Neural progenitor cell (in vitro differentiated cells): ENCODE measurements at regions not wholly inside any gene's neighbourhood (a gene's known extent, or its start where the extent isn't known, plus 50 kb on each side); places are given as distances from the start of the nearest gene placed in this dataset.

Experiments used
- DNase-seq: peaks from one replicate; pipeline ENCODE4 v3.0.0-alpha.2; 2016; ENCODE audit warnings: low spot score
- H2AFZ ChIP-seq: fragments of 200-600 bp; sonication (generic); replicated peaks from 2 replicates; pipeline ENCODE4 v1.6.1; 2016; ENCODE audit warnings: antibody characterized with exemption
- H3F3A ChIP-seq: fragments of 200-600 bp; sonication (generic); 2 replicates; pipeline ENCODE4 v1.6.1; 2016; ENCODE audit warnings: antibody characterized with exemption, low read depth
- H3K27ac ChIP-seq: fragments of 200-600 bp; sonication (generic); 2 replicates; pipeline ENCODE4 v1.5.1; 2016; ENCODE audit warnings: mild to moderate bottlenecking
- H3K27me3 ChIP-seq: fragments of 200-600 bp; sonication (generic); 2 replicates; pipeline ENCODE4 v1.6.1; 2016; ENCODE audit warnings: mild to moderate bottlenecking, moderate library complexity
- H3K36me3 ChIP-seq: fragments of 200-600 bp; sonication (generic); 2 replicates; pipeline ENCODE4 v1.5.1; 2016
- H3K4me1 ChIP-seq: fragments of 200-600 bp; sonication (generic); 2 replicates; pipeline ENCODE4 v1.6.1; 2016; ENCODE audit warnings: mixed run types
- H3K4me2 ChIP-seq: fragments of 200-600 bp; sonication (generic); 2 replicates; pipeline ENCODE4 v1.6.1; 2016
- H3K4me3 ChIP-seq: fragments of 200-600 bp; sonication (generic); 2 replicates; pipeline ENCODE4 v1.5.1; 2016
- H3K79me2 ChIP-seq: fragments of 200-600 bp; sonication (generic); 2 replicates; pipeline ENCODE4 v1.6.1; 2016; ENCODE audit warnings: low read depth
- H3K9ac ChIP-seq: fragments of 200-600 bp; sonication (generic); 2 replicates; pipeline ENCODE4 v1.6.1; 2016
- H3K9me3 ChIP-seq: fragments of 200-600 bp; sonication (generic); 2 replicates; pipeline ENCODE4 v1.5.1; 2016; ENCODE audit warnings: low read depth
- H4K20me1 ChIP-seq: fragments of 200-600 bp; sonication (generic); 2 replicates; pipeline ENCODE4 v1.6.1; 2016; ENCODE audit warnings: low read depth
- H3K27ac Mint-ChIP-seq: 3 replicates; pipeline ENCODE4 v1.8.0; 2021; ENCODE audit warnings: mixed read lengths
- H3K27me3 Mint-ChIP-seq: 2 replicates; pipeline ENCODE4 v1.8.0; 2022; ENCODE audit warnings: low read depth, mild to moderate bottlenecking, inconsistent platforms, moderate library complexity, mixed read lengths; ENCODE audit not compliant: insufficient read depth
- H3K36me3 Mint-ChIP-seq: 3 replicates; pipeline ENCODE4 v1.8.0; 2021; ENCODE audit warnings: mixed read lengths
- H3K4me1 Mint-ChIP-seq: 3 replicates; pipeline ENCODE4 v1.8.0; 2021; ENCODE audit warnings: mixed read lengths
- H3K4me3 Mint-ChIP-seq: 3 replicates; pipeline ENCODE4 v1.8.0; 2021; ENCODE audit warnings: mild to moderate bottlenecking, moderate library complexity, mixed read lengths
- H3K9me3 Mint-ChIP-seq: 3 replicates; pipeline ENCODE4 v1.8.0; 2020; ENCODE audit warnings: mixed read lengths
- CTCF ChIP-seq: fragments of 200-600 bp; sonication (generic); IDR thresholded peaks from 2 replicates; pipeline ENCODE4 v1.5.1; 2017; ENCODE audit warnings: antibody characterized with exemption, mild to moderate bottlenecking
- EZH2 ChIP-seq: fragments of 200-600 bp; sonication (generic); IDR thresholded peaks from 2 replicates; pipeline ENCODE4 v1.6.1; 2017; ENCODE audit warnings: antibody characterized with exemption, mild to moderate bottlenecking, moderate library complexity
- EZH2phosphoT487 ChIP-seq: fragments of 200-600 bp; sonication (generic); IDR thresholded peaks from 2 replicates; pipeline ENCODE4 v1.6.1; 2017; ENCODE audit warnings: antibody characterized with exemption

- Histone ChIP-seq H3K4me1 (peaks cover 9% of the 10 kb centered on the region), H3K4me3 (no peak overlapping the region), H2AFZ (no peak overlapping the region), H3K9me3 (no peaks in the 10 kb centered on the region), H3K27ac (no peak overlapping the region), H3K36me3 (no peaks in the 10 kb centered on the region), H3K9ac (no peak overlapping the region), H3K79me2 (no peaks in the 10 kb centered on the region), H3F3A (no peaks in the 10 kb centered on the region), H3K4me2 (no peak overlapping the region), H3K27me3 (peaks cover 3% of the 10 kb centered on the region), H4K20me1 (no peaks in the 10 kb centered on the region)
- DNase-seq = no peak
- Mint-ChIP-seq H3K4me3 (no peak overlapping the region), H3K4me1 (peaks cover 10% of the 10 kb centered on the region), H3K27ac (peak overlapping the region; percentile 43), H3K27me3 (peaks cover 9% of the 10 kb centered on the region), H3K9me3 (peaks cover 5% of the 10 kb centered on the region), H3K36me3 (no peaks in the 10 kb centered on the region)
- no peak for TF ChIP-seq CTCF
Observed at GRCh38 chr13:112261924-112262323, 114.2 kb upstream of the SPACA7 start.

- peaks cover 10% of the 10 kb centered on the region for H3K4me1 ChIP-seq
- Mint-ChIP-seq H3K27ac (no peak overlapping the region), H3K27me3 (peaks cover 7% of the 10 kb centered on the region), H3K9me3 (peaks cover 3% of the 10 kb centered on the region), H3K36me3 (no peaks in the 10 kb centered on the region), H3K4me3 (no peak overlapping the region), H3K4me1 (peaks cover 10% of the 10 kb centered on the region)
- H3K36me3 ChIP-seq = no peaks in the 10 kb centered on the region
- H4K20me1 ChIP-seq = no peaks in the 10 kb centered on the region
- no peak overlapping the region for H2AFZ ChIP-seq
- peaks cover 11% of the 10 kb centered on the region for H3K27me3 ChIP-seq
- DNase-seq = no peak
- no peak overlapping the region for H3K27ac ChIP-seq
- no peak overlapping the region for H3K4me2 ChIP-seq
- H3K79me2 ChIP-seq = no peaks in the 10 kb centered on the region
- no peaks in the 10 kb centered on the region for H3F3A ChIP-seq
- H3K4me3 ChIP-seq = no peak overlapping the region
- TF ChIP-seq EZH2 (no peak), EZH2phosphoT487 (no peak), CTCF (no peak)
- no peaks in the 10 kb centered on the region for H3K9me3 ChIP-seq
- no peak overlapping the region for H3K9ac ChIP-seq
Observed at GRCh38 chr13:112263152-112263551, 113.0 kb upstream of the SPACA7 start.

GRCh38 chr13:112267660-112268059 lies 108.5 kb upstream of the SPACA7 start:
- H2AFZ ChIP-seq = no peak overlapping the region
- no peaks in the 10 kb centered on the region for H3K36me3 Mint-ChIP-seq
- TF ChIP-seq CTCF (no peak), EZH2 (no peak), EZH2phosphoT487 (no peak)
- DNase-seq = no peak
- H3K9ac ChIP-seq = no peak overlapping the region
- H3K27me3 ChIP-seq = peaks cover 23% of the 10 kb centered on the region
- no peaks in the 10 kb centered on the region for H3F3A ChIP-seq
- H3K27me3 Mint-ChIP-seq = peaks cover 7% of the 10 kb centered on the region
- H3K4me1 ChIP-seq = peaks cover 10% of the 10 kb centered on the region
- no peaks in the 10 kb centered on the region for H3K79me2 ChIP-seq
- H3K4me1 Mint-ChIP-seq = peaks cover 8% of the 10 kb centered on the region
- no peak overlapping the region for H3K27ac ChIP-seq
- no peaks in the 10 kb centered on the region for H3K9me3 ChIP-seq
- no peaks in the 10 kb centered on the region for H3K36me3 ChIP-seq
- H3K4me2 ChIP-seq = no peak overlapping the region
- H3K4me3 ChIP-seq = no peak overlapping the region
- H3K27ac Mint-ChIP-seq = no peak overlapping the region
- no peak overlapping the region for H3K4me3 Mint-ChIP-seq
- peaks cover 10% of the 10 kb centered on the region for H3K9me3 Mint-ChIP-seq
- H4K20me1 ChIP-seq = no peaks in the 10 kb centered on the region

- H3K27ac Mint-ChIP-seq = no peak overlapping the region
Observed at GRCh38 chr13:112270951-112271350, 105.2 kb upstream of the SPACA7 start.

More at GRCh38 chr13:112270951-112271350, 105.2 kb upstream of the SPACA7 start:
- Histone ChIP-seq H2AFZ (no peak overlapping the region), H3K79me2 (no peaks in the 10 kb centered on the region), H3K4me1 (peaks cover 10% of the 10 kb centered on the region), H3F3A (no peaks in the 10 kb centered on the region), H3K4me3 (no peak overlapping the region), H3K27ac (no peak overlapping the region), H3K9ac (no peak overlapping the region), H3K27me3 (peaks cover 21% of the 10 kb centered on the region), H3K9me3 (no peaks in the 10 kb centered on the region), H3K36me3 (no peaks in the 10 kb centered on the region), H4K20me1 (no peaks in the 10 kb centered on the region), H3K4me2 (no peak overlapping the region)
- no peak for TF ChIP-seq EZH2phosphoT487
- TF ChIP-seq EZH2 = no peak
- no peak for TF ChIP-seq CTCF
- peaks cover 1% of the 10 kb centered on the region for H3K36me3 Mint-ChIP-seq
- peaks cover 10% of the 10 kb centered on the region for H3K27me3 Mint-ChIP-seq
- no peak overlapping the region for H3K4me3 Mint-ChIP-seq
- peaks cover 12% of the 10 kb centered on the region for H3K9me3 Mint-ChIP-seq
- no peak for DNase-seq
- H3K4me1 Mint-ChIP-seq = peaks cover 29% of the 10 kb centered on the region
